CD4-positive, alpha-beta T cell treated with Interleukin-6 at 100 ng/mL for 8 hours (primary cell): ENCODE measurements at regions not wholly inside any gene's neighbourhood (a gene's known extent, or its start where the extent isn't known, plus 50 kb on each side); places are given as distances from the start of the nearest gene placed in this dataset.
"Not testable (repeated sequence)": the region's sequence is repeated elsewhere in the genome, so short reads cannot be mapped to it uniquely, and the experiment has no call there.

ENCODE experiments used
- DNase-seq: peaks from one replicate; pipeline ENCODE4 v3.0.0-alpha.2; 2020; ENCODE audit warnings: mixed read lengths, low spot score

DNA sequence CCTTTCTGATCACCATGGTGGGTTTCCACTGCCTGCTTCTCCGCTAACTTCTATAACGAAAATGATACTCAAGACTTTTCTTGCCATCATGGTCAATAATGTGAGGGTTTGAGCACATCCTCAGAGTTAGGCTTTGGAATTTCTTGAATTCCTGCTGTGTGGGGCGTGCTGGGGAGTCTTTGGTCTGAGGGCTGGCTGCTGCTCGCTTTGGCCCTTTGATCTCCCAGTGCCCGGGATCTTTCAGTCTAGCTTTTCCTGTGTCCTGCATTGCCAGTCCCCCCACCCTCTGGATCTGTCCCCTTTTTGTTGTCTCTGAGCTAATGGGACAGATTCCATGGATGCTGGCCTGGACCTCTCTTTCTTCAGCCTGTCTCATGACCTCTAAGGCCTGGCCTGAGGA, 182.6 kb downstream of the NPIPA7 start:
- not testable (repeated sequence) for DNase-seq

- not testable (repeated sequence) for DNase-seq
Observed at GRCh38 chr16:16563962-16564361, 185.0 kb downstream of the NPIPA7 start.

DNA sequence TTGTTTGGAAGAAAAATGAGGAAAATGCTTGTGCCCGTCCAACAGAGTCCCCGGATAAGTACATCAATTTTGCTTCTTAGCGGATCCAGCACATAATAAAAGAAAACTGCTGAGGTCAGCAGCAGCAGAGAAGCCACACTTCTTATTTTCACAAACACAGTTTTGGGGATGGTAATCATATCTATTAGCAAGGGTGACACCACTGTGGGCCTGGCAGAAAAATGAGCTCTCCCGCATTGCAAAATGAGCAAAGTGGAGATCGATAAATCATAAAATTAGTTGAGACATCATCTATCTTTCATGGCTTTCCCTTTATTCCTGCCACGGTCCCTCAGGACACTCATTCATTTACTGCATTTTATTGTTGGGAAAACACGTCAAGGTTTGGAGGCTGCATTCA, 186.4 kb downstream of the NPIPA7 start:
- DNase-seq: not testable (repeated sequence)

- not testable (repeated sequence) for DNase-seq
Observed at GRCh38 chr16:16570055-16570454, 191.1 kb downstream of the NPIPA7 start.

DNA sequence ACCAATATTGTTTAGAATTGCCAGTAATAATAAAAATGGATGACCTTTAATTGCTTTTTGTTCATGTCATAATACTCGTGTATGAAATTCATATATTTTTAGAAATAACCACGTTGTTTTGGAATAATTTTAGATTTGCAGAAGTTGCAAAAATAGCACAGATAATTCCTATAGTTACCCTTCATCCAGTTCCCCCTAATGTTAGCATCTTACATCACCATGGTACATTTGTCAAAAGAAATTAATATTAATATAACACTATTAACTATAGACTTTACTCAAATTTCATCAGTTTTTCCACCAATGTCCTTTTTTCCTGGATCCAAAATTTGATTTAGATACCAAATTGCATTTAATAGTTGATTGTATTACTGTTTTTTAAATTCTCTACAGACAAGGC, 191.9 kb downstream of the NPIPA7 start:
- DNase-seq: not testable (repeated sequence)

- DNase-seq: not testable (repeated sequence)
Observed at GRCh38 chr16:16572130-16572774, 193.3 kb downstream of the NPIPA7 start.

DNA sequence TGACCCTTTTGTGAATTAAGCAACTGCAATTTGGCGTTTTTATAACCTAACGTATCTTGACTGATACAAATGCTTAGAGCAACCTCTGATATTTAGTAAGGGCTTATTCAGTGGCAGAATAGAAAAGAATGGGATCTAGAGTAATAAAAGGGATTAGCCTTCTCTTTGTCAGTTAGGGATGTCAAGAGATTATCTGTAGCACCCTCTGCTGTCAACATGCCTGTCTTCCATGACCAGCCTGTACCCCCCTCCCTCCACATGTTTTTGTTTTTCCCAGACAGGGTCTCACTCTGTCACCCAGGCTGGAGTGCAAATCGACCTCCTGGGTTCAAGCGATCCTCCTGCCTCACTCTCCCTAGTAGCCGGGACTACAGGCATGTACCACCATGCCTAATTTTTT, 198.1 kb downstream of the NPIPA7 start:
- DNase-seq: not testable (repeated sequence)

DNA sequence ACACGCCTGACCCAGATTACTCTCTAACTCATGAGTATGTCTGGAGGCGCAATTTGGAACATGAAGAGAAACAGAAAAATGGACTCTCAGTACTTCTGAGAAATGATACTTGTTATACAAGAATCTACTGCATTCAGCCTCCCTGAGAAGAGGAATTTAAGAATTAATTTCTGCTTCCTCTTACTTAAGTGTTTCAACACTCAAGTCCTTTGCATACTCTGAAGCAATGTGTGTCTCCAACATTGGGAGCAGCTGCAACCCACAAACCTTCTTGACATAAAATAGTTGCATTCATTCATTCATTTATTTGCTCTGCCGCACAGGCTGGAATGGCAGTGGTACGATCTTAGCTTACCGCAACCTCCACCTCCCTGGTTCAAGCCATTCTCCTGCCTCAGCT, 199.8 kb downstream of the NPIPA7 start:
- no peak for DNase-seq

- not testable (repeated sequence) for DNase-seq
Observed at GRCh38 chr16:16582916-16583315, 204.0 kb downstream of the NPIPA7 start.

- not testable (repeated sequence) for DNase-seq
Observed at GRCh38 chr16:16586073-16586651, 207.2 kb downstream of the NPIPA7 start.

DNA sequence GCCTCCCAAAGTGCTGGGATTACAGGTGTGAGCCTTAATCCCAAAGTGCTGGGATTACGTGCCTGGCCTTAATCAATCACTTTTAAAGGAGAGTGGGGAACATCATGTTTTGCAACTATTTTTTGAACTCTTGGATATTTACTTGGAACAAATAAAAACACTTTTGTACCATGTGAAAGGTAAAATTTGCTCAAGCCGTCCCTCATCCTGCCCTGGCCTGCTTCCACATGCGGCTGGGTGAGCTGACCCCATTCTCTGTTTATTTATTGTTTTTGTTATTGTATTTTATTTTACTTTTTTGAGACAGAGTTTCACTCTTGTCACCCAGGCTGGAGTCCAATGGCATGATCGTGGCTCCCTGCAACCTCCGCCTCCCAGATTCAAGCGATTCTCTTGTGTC, 208.0 kb downstream of the NPIPA7 start:
- DNase-seq: not testable (repeated sequence)

- DNase-seq: not testable (repeated sequence)
Observed at GRCh38 chr16:16588436-16588835, 209.5 kb downstream of the NPIPA7 start.

- DNase-seq: not testable (repeated sequence)
Observed at GRCh38 chr16:16590654-16591318, 211.8 kb downstream of the NPIPA7 start.

- not testable (repeated sequence) for DNase-seq
Observed at GRCh38 chr16:16593156-16593863, 214.4 kb downstream of the NPIPA7 start.

DNA sequence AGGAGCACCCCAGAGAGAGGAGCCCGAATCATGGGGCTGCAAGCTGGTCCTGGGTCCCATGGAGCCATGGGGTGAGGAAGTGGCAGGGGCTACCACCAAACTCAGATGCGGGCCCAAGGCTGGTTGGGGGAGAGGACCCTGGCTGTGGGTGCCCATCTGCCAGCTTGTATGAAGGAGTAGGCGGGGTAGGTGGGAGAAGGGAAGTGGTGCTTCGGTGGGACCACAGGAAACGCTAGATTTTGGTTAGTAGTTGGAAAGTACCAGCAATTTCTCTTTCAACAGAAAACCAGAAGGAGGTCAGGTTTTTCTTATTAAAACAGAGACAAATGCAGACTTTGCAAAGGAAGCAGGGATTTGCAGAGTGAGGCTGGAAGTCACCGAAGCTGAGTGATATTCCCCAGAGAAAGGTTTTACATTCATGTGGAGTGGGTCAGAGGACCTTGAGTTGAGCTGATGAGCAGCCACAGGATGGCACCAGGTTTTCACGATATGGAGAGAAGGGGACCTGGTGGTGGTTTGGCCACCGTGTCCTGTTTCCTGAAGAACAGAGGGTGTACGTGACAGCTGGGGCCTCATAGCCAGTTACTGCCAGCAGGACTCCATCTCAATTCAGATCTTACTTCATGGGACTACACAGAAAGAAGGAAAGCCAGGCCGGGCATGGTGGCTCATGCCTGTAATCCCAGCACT, 216.2 kb downstream of the NPIPA7 start:
- DNase-seq: not testable (repeated sequence)

- not testable (repeated sequence) for DNase-seq
Observed at GRCh38 chr16:16601239-16601638, 222.3 kb downstream of the NPIPA7 start.

DNA sequence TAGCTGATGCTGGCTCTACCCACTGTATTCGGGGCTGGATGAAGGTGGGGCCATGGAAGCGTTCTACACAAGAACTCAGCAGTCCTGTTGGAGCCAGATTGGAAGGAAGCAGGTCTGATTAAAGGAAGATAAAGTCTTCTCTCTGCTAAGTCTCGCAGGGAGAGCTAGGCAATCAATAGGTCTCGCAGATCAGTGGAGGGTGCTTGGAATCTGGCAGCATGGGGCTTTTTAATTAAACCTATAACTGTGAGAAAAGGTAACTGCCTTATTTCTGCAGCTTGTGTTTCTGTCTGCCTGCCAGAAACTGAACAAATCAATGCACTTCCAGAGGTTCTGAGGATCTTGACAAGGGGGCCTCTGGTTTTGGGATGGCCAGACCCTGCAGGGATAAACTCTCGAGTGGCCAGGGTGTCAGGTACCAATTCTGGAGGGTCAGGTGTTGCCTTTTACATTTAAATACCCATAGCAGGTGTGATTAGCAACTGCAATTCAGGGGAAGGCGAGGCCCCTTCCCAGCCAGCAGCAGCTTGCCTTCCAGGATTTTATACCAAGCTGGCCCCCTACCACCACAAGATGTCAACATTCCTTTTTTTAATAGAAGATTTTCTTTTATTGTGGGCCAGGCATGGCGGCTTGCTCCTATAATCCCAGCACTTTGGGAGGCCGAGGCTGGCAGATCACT, 228.6 kb downstream of the NPIPA7 start:
- DNase-seq: not testable (repeated sequence)

- DNase-seq: not testable (repeated sequence)
Observed at GRCh38 chr16:16609627-16610026, 230.7 kb downstream of the NPIPA7 start.

DNA sequence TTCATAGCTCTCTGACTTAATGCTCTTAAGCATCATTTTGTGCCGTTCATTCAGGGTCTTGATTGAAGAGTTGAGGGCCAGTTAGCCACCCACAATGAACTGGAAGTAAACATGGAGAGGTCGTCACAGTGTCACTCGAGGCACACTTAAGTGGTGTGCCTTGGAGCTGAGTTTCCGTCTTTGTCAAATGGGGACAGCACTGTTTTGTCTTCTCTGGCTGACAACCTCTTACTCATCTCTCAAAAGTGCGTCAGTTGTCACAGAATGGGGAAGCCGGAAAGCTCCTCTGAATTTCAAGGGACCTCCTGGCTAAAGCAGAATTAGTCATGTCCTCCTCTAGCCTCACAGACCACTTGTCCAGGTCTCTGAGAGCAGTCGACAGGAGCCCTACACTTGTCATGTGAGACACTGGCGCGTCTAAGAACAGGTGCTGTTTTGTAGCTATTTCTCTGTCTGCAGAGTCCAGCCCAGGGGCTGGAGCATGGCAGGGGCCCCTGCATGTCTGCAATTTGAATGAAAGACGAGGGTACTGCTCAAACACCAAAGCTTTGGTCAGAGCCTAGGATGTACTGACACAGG, 231.5 kb downstream of the NPIPA7 start:
- not testable (repeated sequence) for DNase-seq

GRCh38 chr16:16613212-16613611, 234.3 kb downstream of the NPIPA7 start:
- not testable (repeated sequence) for DNase-seq

GRCh38 chr16:16614484-16614883, 235.5 kb downstream of the NPIPA7 start:
- not testable (repeated sequence) for DNase-seq
